Kidney (tissue), 13 donors: ENCODE measurements at regions not wholly inside any gene's neighbourhood (a gene's known extent, or its start where the extent isn't known, plus 50 kb on each side); places are given as distances from the start of the nearest gene placed in this dataset.

Experiments
- DNase-seq, 5 donors: peaks; one replicate each; pipeline ENCODE4 v3.0.0-alpha.2; 2013 to 2020
- FAIRE-seq: peaks from 2 replicates; lab custom pipeline; 2012; peaks lifted over from hg19 to GRCh38; lab: Jason Lieb, UNC
- H3K27ac ChIP-seq, 2 donors: one replicate each; pipeline ENCODE4 v1.7.0; 2013; ENCODE audit warnings: low read depth in 2 of 2, low read length in 2 of 2, inconsistent platforms in 1 of 2
- H3K27me3 ChIP-seq: one replicate; pipeline ENCODE4 v1.7.1; 2013; ENCODE audit warnings: low read length, inconsistent platforms; ENCODE audit not compliant: control insufficient read depth, insufficient read depth
- H3K36me3 ChIP-seq, 3 donors: one replicate each; pipeline versions ENCODE4 v1.7.0 to v1.7.1; 2013; ENCODE audit warnings: low read length in 3 of 3, control low read depth in 1 of 3, inconsistent platforms in 1 of 3; ENCODE audit not compliant: insufficient read depth in 3 of 3, control insufficient read depth in 2 of 3
- H3K4me1 ChIP-seq, 3 donors: one replicate each; pipeline versions ENCODE4 v1.7.0 to v1.7.1; 2013; ENCODE audit warnings: low read length in 3 of 3, inconsistent platforms in 1 of 3, low read depth in 1 of 3; ENCODE audit not compliant: control insufficient read depth in 2 of 3, insufficient read depth in 2 of 3
- H3K4me3 ChIP-seq, 3 donors: one replicate each; pipeline versions ENCODE4 v1.7.0 to v1.8.1; 2013; ENCODE audit warnings: low read length in 3 of 3, control low read depth in 1 of 3, inconsistent platforms in 1 of 3
- H3K9ac ChIP-seq, 3 donors: one replicate each; pipeline versions ENCODE4 v1.7.0 to v1.7.1; 2013; ENCODE audit warnings: low read length in 3 of 3, control low read depth in 1 of 3, inconsistent platforms in 1 of 3
- H3K9me3 ChIP-seq, 3 donors: one replicate each; pipeline versions ENCODE4 v1.7.0 to v1.7.1; 2013; ENCODE audit warnings: low read length in 3 of 3, control low read depth in 1 of 3, inconsistent platforms in 1 of 3; ENCODE audit not compliant: control insufficient read depth in 2 of 3, insufficient read depth in 1 of 3
- intact Hi-C: fragments of 100-400 bp; cut with DNase I; formaldehyde crosslinking; loops from one replicate; pipeline ENCODE4 v1.11.1; 2022
- TF ChIP-seq, protein P1 (sequence below): IDR thresholded peaks from 3 replicates; pipeline ENCODE4 v1.5.1; 2012; ENCODE audit warnings: mild to moderate bottlenecking, moderate library complexity, borderline replicate concordance; ENCODE audit not compliant: insufficient read depth; ENCODE audit errors: extremely low read depth
- donor health status: control.
- donor health status: control.
- donor health status: control.
- donor health status: control.
- donor health status: control.
- donor health status: DM: yes; HTN: yes; CAD: no.
- donor health status: Normal renal cell carcinoma (clear cell type).

DNA sequence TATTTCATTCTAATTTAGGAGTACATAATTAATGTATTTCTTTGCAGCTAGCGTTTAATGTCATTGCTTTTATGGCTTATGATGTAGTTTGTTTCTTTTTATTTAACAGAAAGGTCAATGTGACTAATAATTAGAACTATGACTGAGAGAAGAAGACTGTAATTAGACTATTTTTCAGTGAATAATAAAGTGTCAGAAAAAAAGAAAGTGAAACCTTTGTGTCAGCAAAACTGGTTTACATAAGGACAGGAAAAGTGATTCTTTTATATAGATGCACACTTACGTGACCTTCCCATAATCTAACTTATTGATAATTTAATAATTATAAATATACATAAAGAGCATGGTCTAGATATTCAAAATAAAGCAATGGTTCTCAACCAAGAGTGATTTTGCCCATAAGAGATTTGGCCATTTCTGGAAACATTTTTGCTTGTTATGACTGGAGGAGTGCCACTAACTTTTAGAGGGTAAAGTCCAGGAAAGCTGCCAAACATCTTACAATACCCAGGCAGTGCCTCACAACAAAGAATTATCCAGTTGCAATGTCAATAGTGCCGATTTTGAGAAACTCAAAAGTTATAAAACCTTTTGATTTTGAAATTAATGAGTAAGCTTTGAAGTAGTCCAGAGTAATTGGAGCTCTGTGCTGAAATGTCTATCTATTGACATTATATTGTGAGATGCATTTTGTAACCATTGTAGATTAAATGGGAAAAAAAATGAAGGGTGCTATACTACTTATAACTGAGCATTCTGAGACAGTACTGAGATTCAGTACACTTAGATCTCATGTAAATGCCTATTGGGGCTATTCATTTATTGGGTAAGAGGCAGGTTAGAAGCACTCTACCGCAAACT is 227.1 kb downstream of the C12orf50 start:
- FAIRE-seq (no peak), DNase-seq (no peak)
- Histone ChIP-seq H3K9me3 (no peaks in the 10 kb centered on the region), H3K27me3 (no peaks in the 10 kb centered on the region), H3K27ac (peak overlapping the region in 1 of 2 donors; percentile 7), H3K4me1 (no peaks in the 10 kb centered on the region), H3K9ac (no peak overlapping the region), H3K4me3 (no peak overlapping the region), H3K36me3 (no peaks in the 10 kb centered on the region)
- TF ChIP-seq, protein P1, sequence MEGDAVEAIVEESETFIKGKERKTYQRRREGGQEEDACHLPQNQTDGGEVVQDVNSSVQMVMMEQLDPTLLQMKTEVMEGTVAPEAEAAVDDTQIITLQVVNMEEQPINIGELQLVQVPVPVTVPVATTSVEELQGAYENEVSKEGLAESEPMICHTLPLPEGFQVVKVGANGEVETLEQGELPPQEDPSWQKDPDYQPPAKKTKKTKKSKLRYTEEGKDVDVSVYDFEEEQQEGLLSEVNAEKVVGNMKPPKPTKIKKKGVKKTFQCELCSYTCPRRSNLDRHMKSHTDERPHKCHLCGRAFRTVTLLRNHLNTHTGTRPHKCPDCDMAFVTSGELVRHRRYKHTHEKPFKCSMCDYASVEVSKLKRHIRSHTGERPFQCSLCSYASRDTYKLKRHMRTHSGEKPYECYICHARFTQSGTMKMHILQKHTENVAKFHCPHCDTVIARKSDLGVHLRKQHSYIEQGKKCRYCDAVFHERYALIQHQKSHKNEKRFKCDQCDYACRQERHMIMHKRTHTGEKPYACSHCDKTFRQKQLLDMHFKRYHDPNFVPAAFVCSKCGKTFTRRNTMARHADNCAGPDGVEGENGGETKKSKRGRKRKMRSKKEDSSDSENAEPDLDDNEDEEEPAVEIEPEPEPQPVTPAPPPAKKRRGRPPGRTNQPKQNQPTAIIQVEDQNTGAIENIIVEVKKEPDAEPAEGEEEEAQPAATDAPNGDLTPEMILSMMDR: no peak
- intact Hi-C loops: no loop called here

DNA sequence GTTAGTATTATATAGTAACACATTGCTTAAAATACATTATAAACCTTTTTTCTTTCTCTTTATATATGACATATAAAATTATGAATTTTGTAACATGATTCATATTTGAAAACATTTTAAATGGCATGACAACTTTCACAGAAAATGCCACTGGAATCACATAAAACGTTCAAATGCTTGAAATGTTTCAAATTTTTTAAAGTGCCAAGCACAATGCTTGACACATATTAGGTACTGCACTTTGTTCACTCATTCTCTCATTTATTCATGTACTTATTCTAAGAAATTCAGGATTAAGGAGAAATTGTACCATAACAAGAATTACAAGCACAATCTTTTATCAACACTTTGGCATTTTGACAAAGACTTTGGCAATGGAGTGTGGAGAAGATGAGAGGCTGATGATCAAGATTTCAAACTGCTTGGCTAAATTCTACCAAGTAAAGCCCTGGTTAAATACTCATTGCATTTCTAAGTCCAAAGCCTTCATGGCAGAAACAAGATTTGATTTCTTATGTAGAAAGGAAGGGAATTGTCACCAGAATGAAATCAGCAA is 232.2 kb downstream of the C12orf50 start:
- Histone ChIP-seq H3K36me3 (no peaks in the 10 kb centered on the region), H3K9ac (no peak overlapping the region), H3K4me1 (no peaks in the 10 kb centered on the region), H3K27me3 (no peaks in the 10 kb centered on the region), H3K27ac (no peak overlapping the region), H3K4me3 (no peak overlapping the region), H3K9me3 (no peaks in the 10 kb centered on the region)
- DNase-seq (no peak), FAIRE-seq (peak; percentile 19)
- TF ChIP-seq, protein P1: no peak
- intact Hi-C loops: no loop called here

DNA sequence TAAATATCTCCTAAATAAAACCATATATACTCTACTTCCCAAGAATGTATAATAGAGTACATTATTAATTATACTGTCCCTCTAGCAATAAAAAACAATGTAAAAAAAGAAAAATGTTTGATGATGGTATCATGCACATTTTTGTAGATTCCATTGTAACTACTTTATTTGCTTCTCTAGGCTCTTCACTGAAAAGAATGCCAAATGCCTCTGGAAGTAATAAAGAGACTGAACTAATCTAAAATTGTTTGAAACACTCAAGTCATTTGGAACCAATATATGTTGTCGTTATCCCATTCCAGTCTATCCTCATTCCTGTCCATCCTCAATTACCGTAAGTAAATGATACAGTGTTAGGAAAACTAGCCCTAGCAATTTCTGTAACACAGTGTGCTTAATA is 233.6 kb downstream of the C12orf50 start:
- no peak overlapping the region for H3K9ac ChIP-seq
- no peak overlapping the region for H3K27ac ChIP-seq
- no peaks in the 10 kb centered on the region for H3K9me3 ChIP-seq
- H3K27me3 ChIP-seq: no peaks in the 10 kb centered on the region
- no peak for DNase-seq
- no peaks in the 10 kb centered on the region for H3K36me3 ChIP-seq
- FAIRE-seq: no peak
- H3K4me3 ChIP-seq: no peak overlapping the region
- intact Hi-C loops: no loop called here
- TF ChIP-seq, protein P1: no peak
- no peaks in the 10 kb centered on the region for H3K4me1 ChIP-seq
